ENCODE measurements at regions not wholly inside any gene's neighbourhood (a gene's known extent, or its start where the extent isn't known, plus 50 kb on each side); places are given as distances from the start of the nearest gene placed in this dataset.

GRCh38 chr18:79620576-79621165 is 58.9 kb upstream of the CTDP1 start:
- WGBS: 72% methylated on average over 20 of the region's 20 CpGs
- no peaks in the 10 kb centered on the region for H3K36me3 ChIP-seq (ENCODE audit: insufficient read depth)
- H3K4me1 ChIP-seq (ENCODE audit: insufficient read depth): no peaks in the 10 kb centered on the region
- DNase-seq (ENCODE audit: extremely low spot score): no peak
- no peak overlapping the region for H3K27ac ChIP-seq (ENCODE audit: low read depth)
- no peak overlapping the region for H3K4me3 ChIP-seq (ENCODE audit: low read depth, low read length)

- no peak for DNase-seq (ENCODE audit: extremely low spot score)
- no peak overlapping the region for H3K27ac ChIP-seq (ENCODE audit: low read depth)
- 85% methylated on average over 14 of the region's 14 CpGs for WGBS
These were observed 58.1 kb upstream of the CTDP1 start for GRCh38 chr18:79621501-79621900.

GRCh38 chr18:79622004-79622403 is 57.6 kb upstream of the CTDP1 start:
- 87% methylated on average over 4 of the region's 4 CpGs for WGBS
- H3K27ac ChIP-seq (ENCODE audit: low read depth): no peak overlapping the region
- H3K4me1 ChIP-seq (ENCODE audit: insufficient read depth): no peaks in the 10 kb centered on the region
- no peak for DNase-seq (ENCODE audit: extremely low spot score)
- H3K4me3 ChIP-seq (ENCODE audit: low read depth, low read length): no peak overlapping the region
- no peaks in the 10 kb centered on the region for H3K36me3 ChIP-seq (ENCODE audit: insufficient read depth)

More at GRCh38 chr18:79621501-79621900, 58.1 kb upstream of the CTDP1 start:
- Histone ChIP-seq H3K4me1 (ENCODE audit: insufficient read depth) (no peaks in the 10 kb centered on the region), H3K36me3 (ENCODE audit: insufficient read depth) (no peaks in the 10 kb centered on the region), H3K4me3 (ENCODE audit: low read depth, low read length) (no peak overlapping the region)

- Histone ChIP-seq H3K27ac (ENCODE audit: low read depth) (no peak overlapping the region), H3K36me3 (ENCODE audit: insufficient read depth) (no peaks in the 10 kb centered on the region), H3K4me3 (ENCODE audit: low read depth, low read length) (no peak overlapping the region), H3K4me1 (ENCODE audit: insufficient read depth) (no peaks in the 10 kb centered on the region)
- WGBS: 80% methylated on average over 8 of the region's 8 CpGs
- DNase-seq (ENCODE audit: extremely low spot score): no peak
These were observed 55.0 kb upstream of the CTDP1 start for GRCh38 chr18:79624356-79625170.

- DNase-seq (ENCODE audit: extremely low spot score): no peak
- Histone ChIP-seq H3K36me3 (ENCODE audit: insufficient read depth) (no peaks in the 10 kb centered on the region), H3K4me1 (ENCODE audit: insufficient read depth) (no peaks in the 10 kb centered on the region), H3K4me3 (ENCODE audit: low read depth, low read length) (no peak overlapping the region), H3K27ac (ENCODE audit: low read depth) (no peak overlapping the region)
- WGBS: 50% methylated on average over 17 of the region's 17 CpGs
These were observed 54.2 kb upstream of the CTDP1 start for GRCh38 chr18:79625195-79625923.

- H3K4me3 ChIP-seq (ENCODE audit: low read depth, low read length): no peak overlapping the region
- H3K36me3 ChIP-seq (ENCODE audit: insufficient read depth): no peaks in the 10 kb centered on the region
- WGBS: 75% methylated on average over 26 of the region's 26 CpGs
- no peak overlapping the region for H3K27ac ChIP-seq (ENCODE audit: low read depth)
- no peaks in the 10 kb centered on the region for H3K4me1 ChIP-seq (ENCODE audit: insufficient read depth)
- no peak for DNase-seq (ENCODE audit: extremely low spot score)
These were observed 53.6 kb upstream of the CTDP1 start for GRCh38 chr18:79625924-79626561.

- no peak for DNase-seq (ENCODE audit: extremely low spot score)
- no peak overlapping the region for H3K27ac ChIP-seq (ENCODE audit: low read depth)
- 88% methylated on average over 45 of the region's 45 CpGs for WGBS
- H3K36me3 ChIP-seq (ENCODE audit: insufficient read depth): no peaks in the 10 kb centered on the region
- H3K4me1 ChIP-seq (ENCODE audit: insufficient read depth): no peaks in the 10 kb centered on the region
- H3K4me3 ChIP-seq (ENCODE audit: low read depth, low read length): no peak overlapping the region
These were observed 52.5 kb upstream of the CTDP1 start for GRCh38 chr18:79626905-79627749.

- Histone ChIP-seq H3K36me3 (ENCODE audit: insufficient read depth) (no peaks in the 10 kb centered on the region), H3K27ac (ENCODE audit: low read depth) (no peak overlapping the region), H3K4me1 (ENCODE audit: insufficient read depth) (no peaks in the 10 kb centered on the region), H3K4me3 (ENCODE audit: low read depth, low read length) (no peak overlapping the region)
- DNase-seq (ENCODE audit: extremely low spot score): no peak
- WGBS: 89% methylated on average over 19 of the region's 19 CpGs
These were observed 51.8 kb upstream of the CTDP1 start for GRCh38 chr18:79627750-79628294.

GRCh38 chr18:79628416-79629248 is 51.0 kb upstream of the CTDP1 start:
- no peak for DNase-seq (ENCODE audit: extremely low spot score)
- Histone ChIP-seq H3K4me3 (ENCODE audit: low read depth, low read length) (no peak overlapping the region), H3K36me3 (ENCODE audit: insufficient read depth) (no peaks in the 10 kb centered on the region), H3K27ac (ENCODE audit: low read depth) (no peak overlapping the region), H3K4me1 (ENCODE audit: insufficient read depth) (no peaks in the 10 kb centered on the region)
- 85% methylated on average over 31 of the region's 31 CpGs for WGBS

GRCh38 chr18:79629249-79629558 is 50.4 kb upstream of the CTDP1 start:
- DNase-seq (ENCODE audit: extremely low spot score): no peak
- 93% methylated on average over 10 of the region's 10 CpGs for WGBS

GRCh38 chr18:79629606-79630005 is 50.0 kb upstream of the CTDP1 start:
- H3K4me3 ChIP-seq (ENCODE audit: low read depth, low read length): no peak overlapping the region
- H3K36me3 ChIP-seq (ENCODE audit: insufficient read depth): no peaks in the 10 kb centered on the region
- no peak for DNase-seq (ENCODE audit: extremely low spot score)
- H3K27ac ChIP-seq (ENCODE audit: low read depth): no peak overlapping the region
- no peaks in the 10 kb centered on the region for H3K4me1 ChIP-seq (ENCODE audit: insufficient read depth)
- WGBS: 81% methylated on average over 6 of the region's 6 CpGs

More at GRCh38 chr18:79629249-79629558, 50.4 kb upstream of the CTDP1 start:
- Histone ChIP-seq H3K4me3 (ENCODE audit: low read depth, low read length) (no peak overlapping the region), H3K36me3 (ENCODE audit: insufficient read depth) (no peaks in the 10 kb centered on the region), H3K4me1 (ENCODE audit: insufficient read depth) (no peaks in the 10 kb centered on the region), H3K27ac (ENCODE audit: low read depth) (no peak overlapping the region)

All from urinary bladder (tissue), 3 donors.